ENCODE measurements at regions not wholly inside any gene's neighbourhood (a gene's known extent, or its start where the extent isn't known, plus 50 kb on each side); places are given as distances from the start of the nearest gene placed in this dataset.

GRCh38 chr5:165874851-165875250 is 2369.4 kb downstream of the MAT2B start:
- Histone ChIP-seq H3K9me3 (ENCODE audit: control insufficient read depth in 4 of 4, low read length in 3 of 4) (no peaks in the 10 kb centered on the region), H3K27ac (ENCODE audit: low read depth in 1 of 2, low read length in 2 of 2) (no peak overlapping the region), H3K36me3 (ENCODE audit: control insufficient read depth in 4 of 4, insufficient read depth in 3 of 4, low read depth in 1 of 4, low read length in 3 of 4) (no peaks in the 10 kb centered on the region), H3K27me3 (ENCODE audit: control insufficient read depth in 4 of 4, insufficient read depth in 4 of 4, low read length in 3 of 4) (no peaks in the 10 kb centered on the region), H3K9ac (ENCODE audit: low read depth in 1 of 2, low read length in 2 of 2) (no peak overlapping the region), H3K4me1 (ENCODE audit: control insufficient read depth in 4 of 4, insufficient read depth in 4 of 4, low read length in 3 of 4) (no peaks in the 10 kb centered on the region), H3K4me3 (ENCODE audit: low read depth in 1 of 3, low read length in 3 of 3) (no peak overlapping the region)
- 88% methylated on average over 2 of the region's 2 CpGs for WGBS
- TF ChIP-seq JUND (IDR thresholded peaks at IDR 0.05) (no peak), REST (IDR thresholded peaks at IDR 0.05) (no peak), CTCF (IDR thresholded peaks at IDR 0.05; ENCODE audit: low read depth, low read length, missing input control) (no peak), GABPA (IDR thresholded peaks at IDR 0.05 in 1 of 2, conservative IDR thresholded peaks at IDR 0.05 in 1 of 2) (no peak), ZBTB33 (IDR thresholded peaks at IDR 0.05) (no peak), YY1 (IDR thresholded peaks at IDR 0.05) (no peak), FOXA1 (IDR thresholded peaks at IDR 0.05) (no peak), EGR1 (IDR thresholded peaks at IDR 0.05; ENCODE audit: low read depth in 2 of 2) (no peak), SP1 (IDR thresholded peaks at IDR 0.05) (no peak), HNF4G (IDR thresholded peaks at IDR 0.05) (no peak), FOXA2 (IDR thresholded peaks at IDR 0.05) (no peak), RAD21 (IDR thresholded peaks at IDR 0.05) (no peak), RXRA (IDR thresholded peaks at IDR 0.05) (no peak)
- no peak for DNase-seq (ENCODE audit: low spot score)

GRCh38 chr5:165876538-165876937 is 2371.1 kb downstream of the MAT2B start:
- TF ChIP-seq GABPA (IDR thresholded peaks at IDR 0.05 in 1 of 2, conservative IDR thresholded peaks at IDR 0.05 in 1 of 2) (no peak), MAX (IDR thresholded peaks at IDR 0.05) (no peak), SP1 (IDR thresholded peaks at IDR 0.05) (no peak), FOXA2 (IDR thresholded peaks at IDR 0.05) (no peak), YY1 (IDR thresholded peaks at IDR 0.05) (no peak), RAD21 (IDR thresholded peaks at IDR 0.05) (no peak), HNF4G (IDR thresholded peaks at IDR 0.05) (no peak), ZBTB33 (IDR thresholded peaks at IDR 0.05) (no peak), TAF1 (conservative IDR thresholded peaks at IDR 0.05) (no peak), NR2F2 (IDR thresholded peaks at IDR 0.05) (no peak), HNF4A (conservative IDR thresholded peaks at IDR 0.05) (no peak), JUND (IDR thresholded peaks at IDR 0.05) (no peak)
- no peaks in the 10 kb centered on the region for H3K36me3 ChIP-seq (ENCODE audit: control insufficient read depth in 4 of 4, insufficient read depth in 3 of 4, low read depth in 1 of 4, low read length in 3 of 4)
- no peak overlapping the region for H3K9ac ChIP-seq (ENCODE audit: low read depth in 1 of 2, low read length in 2 of 2)
- no peak overlapping the region for H3K4me3 ChIP-seq (ENCODE audit: low read depth in 1 of 3, low read length in 3 of 3)
- H3K9me3 ChIP-seq (ENCODE audit: control insufficient read depth in 4 of 4, low read length in 3 of 4): no peaks in the 10 kb centered on the region
- H3K27ac ChIP-seq (ENCODE audit: low read depth in 1 of 2, low read length in 2 of 2): no peak overlapping the region
- H3K4me1 ChIP-seq (ENCODE audit: control insufficient read depth in 4 of 4, insufficient read depth in 4 of 4, low read length in 3 of 4): no peaks in the 10 kb centered on the region
- DNase-seq (ENCODE audit: low spot score): no peak
- H3K27me3 ChIP-seq (ENCODE audit: control insufficient read depth in 4 of 4, insufficient read depth in 4 of 4, low read length in 3 of 4): no peaks in the 10 kb centered on the region

Data from liver (tissue), 8 donors.